Lower lobe of right lung (tissue), 2 donors: ENCODE measurements at regions not wholly inside any gene's neighbourhood (a gene's known extent, or its start where the extent isn't known, plus 50 kb on each side); places are given as distances from the start of the nearest gene placed in this dataset.

Experiments used
- ATAC-seq, 2 donors: fragments of 200-7000 bp; cut with Tn5 transposase; one replicate each; pipeline ENCODE4 v1.9.1; 2020 to 2022; ENCODE audit warnings: mild to moderate bottlenecking in 2 of 2, moderate library complexity in 2 of 2
- DNase-seq: peaks from one replicate; pipeline ENCODE4 v3.0.0-alpha.2; 2020
- H3K27ac ChIP-seq: fragments of 200-600 bp; one replicate; pipeline ENCODE4 v1.8.0; 2022
- H3K27me3 ChIP-seq: fragments of 200-600 bp; one replicate; pipeline ENCODE4 v1.8.0; 2022; ENCODE audit warnings: low read depth
- H3K36me3 ChIP-seq: fragments of 200-600 bp; one replicate; pipeline ENCODE4 v1.8.0; 2022; ENCODE audit warnings: mild to moderate bottlenecking
- H3K4me1 ChIP-seq: fragments of 200-600 bp; one replicate; pipeline ENCODE4 v1.8.0; 2022
- H3K4me3 ChIP-seq: fragments of 200-600 bp; one replicate; pipeline ENCODE4 v1.8.0; 2022; ENCODE audit warnings: mild to moderate bottlenecking
- H3K9me3 ChIP-seq: fragments of 200-600 bp; one replicate; pipeline ENCODE4 v1.8.0; 2022
- CTCF ChIP-seq: fragments of 200-600 bp; IDR thresholded peaks from one replicate; pipeline ENCODE4 v1.8.0; 2022; ENCODE audit warnings: antibody characterized with exemption, mild to moderate bottlenecking
- intact Hi-C: fragments of 100-400 bp; cut with DNase I; formaldehyde crosslinking; loops from one replicate; pipeline ENCODE4 v1.11.0; 2022
- donor health status: DM: no; HTN: yes; CAD: no; lungs with severe emphysema.

- Histone ChIP-seq H3K4me3 (no peak overlapping the region), H3K9me3 (peaks cover 13% of the 10 kb centered on the region), H3K4me1 (no peaks in the 10 kb centered on the region), H3K36me3 (no peaks in the 10 kb centered on the region), H3K27ac (no peak overlapping the region), H3K27me3 (peaks cover 5% of the 10 kb centered on the region)
- TF ChIP-seq CTCF: no peak
- no peak for ATAC-seq
- no peak for DNase-seq
- intact Hi-C loops: no loop called here
Measured at GRCh38 chr6:169020821-169021220, 232.8 kb downstream of the THBS2 start.

GRCh38 chr6:169019727-169020491 is 233.7 kb downstream of the THBS2 start:
- no peak for TF ChIP-seq CTCF
- H3K36me3 ChIP-seq: no peaks in the 10 kb centered on the region
- no peak overlapping the region for H3K27ac ChIP-seq
- no peaks in the 10 kb centered on the region for H3K4me1 ChIP-seq
- no peak for DNase-seq
- H3K9me3 ChIP-seq: peaks cover 13% of the 10 kb centered on the region
- H3K27me3 ChIP-seq: peaks cover 5% of the 10 kb centered on the region
- ATAC-seq: no peak
- no peak overlapping the region for H3K4me3 ChIP-seq
- intact Hi-C loops: no loop called here

- H3K36me3 ChIP-seq: no peaks in the 10 kb centered on the region
- peaks cover 13% of the 10 kb centered on the region for H3K9me3 ChIP-seq
- intact Hi-C loops: no loop called here
- H3K4me3 ChIP-seq: no peak overlapping the region
- ATAC-seq (no peak), DNase-seq (no peak)
- H3K4me1 ChIP-seq: no peaks in the 10 kb centered on the region
- H3K27ac ChIP-seq: no peak overlapping the region
- H3K27me3 ChIP-seq: peaks cover 5% of the 10 kb centered on the region
- no peak for TF ChIP-seq CTCF
Measured at GRCh38 chr6:169019111-169019510, 234.5 kb downstream of the THBS2 start.

GRCh38 chr6:169016758-169017157 is 236.9 kb downstream of the THBS2 start:
- DNase-seq (no peak), ATAC-seq (no peak)
- Histone ChIP-seq H3K27me3 (peaks cover 5% of the 10 kb centered on the region), H3K4me1 (no peaks in the 10 kb centered on the region), H3K4me3 (no peak overlapping the region), H3K36me3 (no peaks in the 10 kb centered on the region), H3K27ac (no peak overlapping the region), H3K9me3 (peaks cover 13% of the 10 kb centered on the region)
- intact Hi-C loops: no loop called here
- TF ChIP-seq CTCF: no peak

GRCh38 chr6:169014211-169015197 is 239.1 kb downstream of the THBS2 start:
- H3K27ac ChIP-seq: no peak overlapping the region
- ATAC-seq: no peak
- intact Hi-C loops: no loop called here

More at GRCh38 chr6:169014211-169015197, 239.1 kb downstream of the THBS2 start:
- no peaks in the 10 kb centered on the region for H3K27me3 ChIP-seq
- H3K4me3 ChIP-seq: no peak overlapping the region
- no peaks in the 10 kb centered on the region for H3K36me3 ChIP-seq
- no peak for DNase-seq
- peaks cover 13% of the 10 kb centered on the region for H3K9me3 ChIP-seq
- no peaks in the 10 kb centered on the region for H3K4me1 ChIP-seq
- no peak for TF ChIP-seq CTCF
